AG09309 (cell line): ENCODE measurements at regions not wholly inside any gene's neighbourhood (a gene's known extent, or its start where the extent isn't known, plus 50 kb on each side); places are given as distances from the start of the nearest gene placed in this dataset.

Experiments
- DNase-seq: peaks from one replicate; pipeline ENCODE4 v3.0.0-alpha.2; 2010; ENCODE audit warnings: low read depth
- H3K4me3 ChIP-seq: 2 replicates; pipeline ENCODE4 v1.5.1; 2011; ENCODE audit warnings: mild to moderate bottlenecking, low read depth, low read length, moderate library complexity; ENCODE audit not compliant: control insufficient read depth
- CTCF ChIP-seq: IDR thresholded peaks from 2 replicates; pipeline ENCODE4 v1.5.1; 2011; ENCODE audit warnings: mild to moderate bottlenecking, low read depth, low read length, inconsistent platforms; ENCODE audit not compliant: insufficient read depth, control insufficient read depth; ENCODE audit errors: missing control alignments

- TF ChIP-seq CTCF = no peak
- H3K4me3 ChIP-seq = no peak overlapping the region
- no peak for DNase-seq
Observed at GRCh38 chr4:4740071-4740470, 119.4 kb upstream of the MSX1 start.

GRCh38 chr4:4735870-4736269 lies 123.6 kb upstream of the MSX1 start:
- no peak for DNase-seq
- TF ChIP-seq CTCF = no peak
- no peak overlapping the region for H3K4me3 ChIP-seq

- TF ChIP-seq CTCF = no peak
- H3K4me3 ChIP-seq = no peak overlapping the region
- DNase-seq = no peak
Observed at GRCh38 chr4:4735136-4735750, 124.2 kb upstream of the MSX1 start.

- no peak overlapping the region for H3K4me3 ChIP-seq
- no peak for TF ChIP-seq CTCF
- no peak for DNase-seq
Observed at GRCh38 chr4:4734425-4734824, 125.0 kb upstream of the MSX1 start.

- no peak overlapping the region for H3K4me3 ChIP-seq
- no peak for TF ChIP-seq CTCF
- no peak for DNase-seq
Observed at GRCh38 chr4:4733663-4734062, 125.8 kb upstream of the MSX1 start.

GRCh38 chr4:4730249-4730648 lies 129.2 kb upstream of the MSX1 start:
- DNase-seq = no peak
- no peak overlapping the region for H3K4me3 ChIP-seq
- no peak for TF ChIP-seq CTCF

GRCh38 chr4:4729206-4729605 lies 130.3 kb upstream of the MSX1 start:
- no peak for DNase-seq
- H3K4me3 ChIP-seq = no peak overlapping the region
- no peak for TF ChIP-seq CTCF
